Nephron progenitor cell (in vitro differentiated cells): ENCODE measurements at regions not wholly inside any gene's neighbourhood (a gene's known extent, or its start where the extent isn't known, plus 50 kb on each side); places are given as distances from the start of the nearest gene placed in this dataset.

ENCODE experiments used
- DNase-seq: peaks from one replicate; pipeline ENCODE4 v3.0.0; 2021
- H3K27ac Mint-ChIP-seq: 2 replicates; pipeline ENCODE4 v1.8.0; 2021; ENCODE audit warnings: mild to moderate bottlenecking, moderate library complexity, mixed read lengths
- H3K27me3 Mint-ChIP-seq: 2 replicates; pipeline ENCODE4 v1.8.0; 2021; ENCODE audit warnings: mild to moderate bottlenecking, low read depth, mixed read lengths; ENCODE audit not compliant: poor library complexity
- H3K36me3 Mint-ChIP-seq: 2 replicates; pipeline ENCODE4 v1.8.0; 2021; ENCODE audit warnings: low read depth, mixed read lengths
- H3K4me1 Mint-ChIP-seq: 2 replicates; pipeline ENCODE4 v1.8.0; 2021; ENCODE audit warnings: mixed read lengths
- H3K4me3 Mint-ChIP-seq: 2 replicates; pipeline ENCODE4 v1.8.0; 2021; ENCODE audit warnings: mild to moderate bottlenecking, moderate library complexity, mixed read lengths
- H3K9me3 Mint-ChIP-seq: 2 replicates; pipeline ENCODE4 v1.8.0; 2021; ENCODE audit warnings: mild to moderate bottlenecking, moderate library complexity, mixed read lengths
- CTCF ChIP-seq: fragments of 200-600 bp; sonication (generic); IDR thresholded peaks from 2 replicates; pipeline ENCODE4 v1.5.0; 2021; ENCODE audit warnings: antibody characterized with exemption

DNA sequence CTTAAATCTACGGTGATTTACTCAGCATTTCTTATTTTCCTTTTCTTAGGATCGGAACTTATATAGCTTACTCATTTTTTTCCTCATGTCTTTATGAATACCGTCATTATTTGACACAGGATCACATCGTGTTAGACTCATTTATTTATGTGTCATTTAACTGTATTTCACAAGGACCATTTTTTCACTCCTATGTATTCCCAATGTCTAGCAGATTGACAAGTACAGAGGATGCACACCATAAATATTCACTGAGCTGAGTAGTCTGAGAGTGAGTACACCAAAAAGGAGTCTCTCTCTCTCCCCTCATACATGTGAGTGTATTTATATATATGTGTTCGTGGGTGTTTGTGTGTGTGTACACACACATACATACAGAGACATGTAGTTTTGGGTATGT is 573.5 kb downstream of the RNF144A start:
- Mint-ChIP-seq H3K4me1 (no peaks in the 10 kb centered on the region), H3K27me3 (peaks cover 17% of the 10 kb centered on the region), H3K9me3 (peaks cover 21% of the 10 kb centered on the region), H3K27ac (no peak overlapping the region), H3K36me3 (peaks cover 5% of the 10 kb centered on the region), H3K4me3 (no peak overlapping the region)
- no peak for DNase-seq
- TF ChIP-seq CTCF: no peak

DNA sequence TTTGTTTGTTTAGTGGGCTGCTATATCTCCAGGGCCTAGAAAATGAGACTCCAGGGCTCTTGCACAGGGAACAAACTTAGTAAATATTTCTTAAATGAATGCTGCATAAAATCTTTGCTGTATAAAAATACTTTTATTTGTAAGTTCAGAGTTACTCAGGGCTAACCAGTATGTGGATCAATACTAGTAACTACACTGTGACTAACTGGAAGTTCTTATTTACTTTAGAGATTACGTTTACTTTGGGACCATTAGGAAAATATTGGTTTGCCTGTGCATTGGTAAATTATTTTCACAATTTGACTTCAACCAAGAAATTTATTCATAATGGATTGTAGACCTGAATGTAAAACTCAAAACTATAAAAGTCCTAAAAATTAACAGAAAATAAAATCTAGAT is 575.5 kb downstream of the RNF144A start:
- Mint-ChIP-seq H3K4me3 (no peak overlapping the region), H3K27me3 (peaks cover 13% of the 10 kb centered on the region), H3K4me1 (no peaks in the 10 kb centered on the region), H3K36me3 (peaks cover 5% of the 10 kb centered on the region), H3K27ac (no peak overlapping the region), H3K9me3 (peaks cover 21% of the 10 kb centered on the region)
- no peak for DNase-seq
- TF ChIP-seq CTCF: no peak

- no peak for TF ChIP-seq CTCF
- no peak overlapping the region for H3K4me3 Mint-ChIP-seq
- peaks cover 4% of the 10 kb centered on the region for H3K4me1 Mint-ChIP-seq
- H3K36me3 Mint-ChIP-seq: peaks cover 5% of the 10 kb centered on the region
- DNase-seq: no peak
- H3K9me3 Mint-ChIP-seq: peaks cover 16% of the 10 kb centered on the region
- no peak overlapping the region for H3K27ac Mint-ChIP-seq
- H3K27me3 Mint-ChIP-seq: no peaks in the 10 kb centered on the region
Observed at GRCh38 chr2:7497178-7497577, 580.0 kb downstream of the RNF144A start.

DNA sequence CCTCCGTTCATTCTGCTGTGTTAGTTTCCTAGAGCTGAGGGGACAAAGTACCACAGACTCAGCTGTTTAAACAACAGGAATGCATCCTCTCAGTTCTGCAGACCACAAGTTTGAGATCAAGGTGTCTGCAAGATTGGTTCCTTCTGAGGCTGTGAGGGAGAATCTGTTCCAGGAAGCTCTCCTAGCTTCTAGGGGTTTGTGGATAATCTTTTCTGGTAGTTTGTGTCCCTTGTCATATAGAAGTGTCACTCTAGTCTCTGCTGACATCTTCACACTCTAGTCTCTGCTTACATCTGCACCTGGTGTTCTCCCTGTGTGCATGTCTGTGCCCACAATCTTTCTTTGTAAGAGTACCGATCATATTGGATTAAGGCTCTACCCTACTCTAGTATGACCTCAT is 581.8 kb downstream of the RNF144A start:
- peaks cover 4% of the 10 kb centered on the region for H3K4me1 Mint-ChIP-seq
- no peak for TF ChIP-seq CTCF
- H3K36me3 Mint-ChIP-seq: peaks cover 2% of the 10 kb centered on the region
- peaks cover 12% of the 10 kb centered on the region for H3K9me3 Mint-ChIP-seq
- no peak overlapping the region for H3K27ac Mint-ChIP-seq
- no peaks in the 10 kb centered on the region for H3K27me3 Mint-ChIP-seq
- H3K4me3 Mint-ChIP-seq: no peak overlapping the region
- no peak for DNase-seq

DNA sequence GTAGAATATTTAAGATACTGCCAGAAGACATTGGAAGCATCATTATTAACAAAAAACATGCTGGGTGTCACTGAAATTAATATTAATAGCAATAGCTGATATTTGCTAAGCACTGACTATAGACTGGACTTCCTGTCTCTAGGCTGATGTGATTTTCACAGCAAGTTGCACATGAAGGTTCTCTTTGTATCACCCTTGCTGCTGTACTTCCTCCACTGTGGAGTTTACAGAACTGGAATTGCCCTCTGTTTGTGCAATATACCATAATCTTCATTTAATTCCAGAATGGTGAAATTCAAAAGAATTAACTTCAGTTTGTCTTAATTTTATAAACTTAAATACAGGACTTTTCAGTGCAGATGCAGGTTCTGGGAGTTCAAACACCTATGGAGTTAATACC is 585.1 kb downstream of the RNF144A start:
- Mint-ChIP-seq H3K27ac (no peak overlapping the region), H3K9me3 (no peaks in the 10 kb centered on the region), H3K27me3 (no peaks in the 10 kb centered on the region), H3K4me3 (no peak overlapping the region), H3K4me1 (peaks cover 4% of the 10 kb centered on the region), H3K36me3 (no peaks in the 10 kb centered on the region)
- no peak for DNase-seq
- TF ChIP-seq CTCF: no peak

DNA sequence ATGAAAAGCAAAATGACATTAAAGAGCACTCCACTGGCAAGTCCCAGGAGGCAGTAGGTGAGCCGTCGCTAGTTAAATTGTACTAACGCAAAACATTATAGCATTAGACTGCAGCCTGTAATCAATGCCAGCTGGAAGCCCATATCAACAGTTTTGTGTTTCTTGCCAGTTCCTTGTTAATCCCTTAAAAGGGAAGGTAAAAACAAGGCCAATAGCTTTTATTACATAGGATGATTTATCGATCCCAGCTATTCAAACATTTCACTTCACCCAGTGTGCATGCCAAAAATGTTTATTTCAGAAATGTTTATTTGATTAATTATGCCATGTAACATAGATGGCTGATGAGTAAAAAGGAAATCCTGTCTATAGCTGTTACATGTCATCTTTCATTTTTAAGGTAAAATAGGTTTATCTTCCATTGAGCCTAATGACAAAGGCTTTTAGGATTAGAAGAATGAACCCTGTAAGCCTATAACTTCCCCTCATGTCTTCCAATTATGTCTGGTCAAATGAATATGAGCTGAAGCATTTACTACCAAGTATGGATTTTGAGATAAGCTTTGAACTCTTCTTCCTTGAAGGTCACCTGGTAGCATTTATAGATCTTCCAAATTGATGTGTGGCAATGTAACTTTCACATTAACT is 591.2 kb downstream of the RNF144A start:
- no peak for TF ChIP-seq CTCF
- no peak overlapping the region for H3K4me3 Mint-ChIP-seq
- H3K9me3 Mint-ChIP-seq: peaks cover 8% of the 10 kb centered on the region
- no peak for DNase-seq
- H3K27ac Mint-ChIP-seq: no peak overlapping the region
- no peaks in the 10 kb centered on the region for H3K27me3 Mint-ChIP-seq
- no peaks in the 10 kb centered on the region for H3K4me1 Mint-ChIP-seq
- no peaks in the 10 kb centered on the region for H3K36me3 Mint-ChIP-seq
